IMR-90 (cell line): ENCODE measurements at regions not wholly inside any gene's neighbourhood (a gene's known extent, or its start where the extent isn't known, plus 50 kb on each side); places are given as distances from the start of the nearest gene placed in this dataset.

ENCODE experiments used
- ATAC-seq: fragments of 200-7000 bp; cut with Tn5 transposase; 2 replicates; pipeline ENCODE4 v1.9.1; 2020; ENCODE audit warnings: low read depth, mild to moderate bottlenecking, moderate library complexity
- BruUV-seq: library from RNA; stranded (reverse); fragments of 400-500 nt; replicated peaks from 2 replicates; lab custom pipeline; 2021; lab: Mats Ljungman, UMichigan
- CTCF ChIA-PET: fragments of 300-600 bp; formaldehyde crosslinking; extraction: SDS; loops from one replicate; lab custom pipeline; 2021; ENCODE audit warnings: antibody characterized with exemption; lab: Yijun Ruan, JAX
- POLR2A ChIA-PET: fragments of 300-600 bp; sonication (Branson Sonifier 250); formaldehyde crosslinking; loops from one replicate; lab custom pipeline; 2022; ENCODE audit warnings: antibody characterized with exemption; ENCODE audit not compliant: unreplicated experiment; lab: Charles Lee
- DNase-seq: peaks from one replicate; pipeline ENCODE4 v3.0.0; 2013
- H2AFZ ChIP-seq: replicated peaks from 2 replicates; pipeline ENCODE3; 2013; ENCODE audit warnings: low read length, mild to moderate bottlenecking; ENCODE audit not compliant: poor library complexity
- H2AK5ac ChIP-seq: 2 replicates; pipeline ENCODE4 v1.6.1; 2013; ENCODE audit warnings: low read depth, low read length, inconsistent platforms
- H2AK9ac ChIP-seq: replicated peaks from 2 replicates; pipeline ENCODE3; 2013; ENCODE audit warnings: mild to moderate bottlenecking, low read depth, low read length, moderate library complexity; ENCODE audit not compliant: poor library complexity
- H2BK120ac ChIP-seq: 2 replicates; pipeline ENCODE4 v1.6.1; 2013; ENCODE audit warnings: low read depth, low read length, inconsistent platforms
- H2BK15ac ChIP-seq: 3 replicates; pipeline ENCODE4 v1.6.1; 2013; ENCODE audit warnings: low read depth, low read length, inconsistent platforms
- H2BK20ac ChIP-seq: 2 replicates; pipeline ENCODE4 v1.6.1; 2013; ENCODE audit warnings: low read depth, mild to moderate bottlenecking, inconsistent platforms, low read length, moderate library complexity
- H2BK5ac ChIP-seq: 2 replicates; pipeline ENCODE4 v1.6.1; 2013; ENCODE audit warnings: mild to moderate bottlenecking, low read depth, low read length, inconsistent platforms; ENCODE audit not compliant: poor library complexity, severe bottlenecking
- H3K14ac ChIP-seq: replicated peaks from 2 replicates; pipeline ENCODE4 v1.6.1; 2013; ENCODE audit warnings: low read depth, low read length, inconsistent platforms
- H3K18ac ChIP-seq: 2 replicates; pipeline ENCODE4 v1.6.1; 2013; ENCODE audit warnings: low read depth, low read length, control low read depth
- H3K23ac ChIP-seq: 2 replicates; pipeline ENCODE4 v1.6.1; 2013; ENCODE audit warnings: low read depth, low read length, inconsistent platforms
- H3K27ac ChIP-seq: 2 replicates; pipeline ENCODE4 v1.5.1; 2013; ENCODE audit warnings: mild to moderate bottlenecking, control low read depth, low read length; ENCODE audit not compliant: insufficient read depth
- H3K27me3 ChIP-seq: 2 replicates; pipeline ENCODE4 v1.6.1; 2013; ENCODE audit warnings: low read length; ENCODE audit not compliant: control insufficient read depth, insufficient read depth
- H3K36me3 ChIP-seq: 2 replicates; pipeline ENCODE4 v1.6.1; 2013; ENCODE audit warnings: low read length, mixed read lengths; ENCODE audit not compliant: control insufficient read depth, insufficient read depth
- H3K4ac ChIP-seq: 2 replicates; pipeline ENCODE4 v1.6.1; 2013; ENCODE audit warnings: low read depth, low read length, inconsistent platforms
- H3K4me1 ChIP-seq: 2 replicates; pipeline ENCODE4 v1.6.1; 2013; ENCODE audit warnings: low read length, mixed read lengths; ENCODE audit not compliant: control insufficient read depth, insufficient read depth
- H3K4me2 ChIP-seq: 2 replicates; pipeline ENCODE4 v1.6.1; 2013; ENCODE audit warnings: low read depth, mild to moderate bottlenecking, control low read depth, low read length, moderate library complexity
- H3K4me3 ChIP-seq: 2 replicates; pipeline ENCODE4 v1.5.1; 2013; ENCODE audit warnings: low read depth, mild to moderate bottlenecking, control low read depth, low read length, moderate library complexity; ENCODE audit not compliant: insufficient read depth
- H3K56ac ChIP-seq: 2 replicates; pipeline ENCODE4 v1.6.1; 2013; ENCODE audit warnings: low read length, inconsistent platforms; ENCODE audit not compliant: insufficient read depth; ENCODE audit errors: extremely low read depth
- H3K79me1 ChIP-seq, 2 experiments: 2 replicates each; pipeline ENCODE4 v1.6.1; 2013; ENCODE audit warnings: low read length in 2 of 2, inconsistent platforms in 1 of 2, low read depth in 1 of 2
- H3K9ac ChIP-seq: 2 replicates; pipeline ENCODE4 v1.6.1; 2013; ENCODE audit warnings: low read depth, low read length, control low read depth
- H3K9me1 ChIP-seq: 2 replicates; pipeline ENCODE4 v1.6.1; 2013; ENCODE audit warnings: low read length, inconsistent platforms; ENCODE audit not compliant: insufficient read depth
- H3K9me3 ChIP-seq: 2 replicates; pipeline ENCODE4 v1.6.1; 2013; ENCODE audit warnings: low read length; ENCODE audit not compliant: control insufficient read depth, insufficient read depth
- H4K20me1 ChIP-seq: 2 replicates; pipeline ENCODE4 v1.6.1; 2013; ENCODE audit warnings: low read length, inconsistent platforms; ENCODE audit not compliant: insufficient read depth
- H4K5ac ChIP-seq: 2 replicates; pipeline ENCODE4 v1.6.1; 2013; ENCODE audit warnings: mild to moderate bottlenecking, low read depth, low read length, control low read depth
- H4K8ac ChIP-seq, 2 experiments: 2 replicates each; pipeline ENCODE4 v1.6.1; 2013; ENCODE audit warnings: low read depth in 2 of 2, low read length in 2 of 2, control low read depth in 1 of 2, inconsistent platforms in 1 of 2
- H4K91ac ChIP-seq: 2 replicates; pipeline ENCODE4 v1.6.1; 2013; ENCODE audit warnings: low read depth, low read length, inconsistent platforms; ENCODE audit not compliant: insufficient read depth
- BHLHE40 ChIP-seq: fragments of 150-350 bp; IDR thresholded peaks from 2 replicates; pipeline ENCODE4 v1.6.1; 2016; ENCODE audit warnings: mild to moderate bottlenecking, low read depth, low read length
- CEBPB ChIP-seq: IDR thresholded peaks from 2 replicates; pipeline ENCODE4 v1.6.1; 2012; ENCODE audit warnings: low read depth, low read length, improper control_type of control experiment
- CHD1 ChIP-seq: IDR thresholded peaks from 2 replicates; pipeline ENCODE4 v1.6.1; 2012; ENCODE audit warnings: low read depth, low read length, improper control_type of control experiment
- MAFK ChIP-seq: IDR thresholded peaks from 2 replicates; pipeline ENCODE4 v1.6.1; 2012; ENCODE audit warnings: low read depth, low read length, improper control_type of control experiment
- MAZ ChIP-seq: IDR thresholded peaks from 2 replicates; pipeline ENCODE4 v1.6.1; 2012; ENCODE audit warnings: low read depth, mild to moderate bottlenecking, low read length, improper control_type of control experiment, moderate library complexity, borderline replicate concordance
- MXI1 ChIP-seq: IDR thresholded peaks from 2 replicates; pipeline ENCODE4 v1.6.1; 2012; ENCODE audit warnings: low read depth, mild to moderate bottlenecking, low read length, moderate library complexity, borderline replicate concordance
- NFE2L2 ChIP-seq: fragments of 150-350 bp; IDR thresholded peaks from 2 replicates; pipeline ENCODE4 v1.6.1; 2016; ENCODE audit warnings: low read depth, mild to moderate bottlenecking, low read length
- RCOR1 ChIP-seq: IDR thresholded peaks from 2 replicates; pipeline ENCODE4 v1.6.1; 2012; ENCODE audit warnings: mild to moderate bottlenecking, low read length, improper control_type of control experiment; ENCODE audit not compliant: insufficient replicate concordance
- RFX5 ChIP-seq: IDR thresholded peaks from 2 replicates; pipeline ENCODE4 v1.8.0; 2012; ENCODE audit warnings: low read depth, mild to moderate bottlenecking, low read length, moderate library complexity
- SMC3 ChIP-seq: fragments of 150-350 bp; IDR thresholded peaks from 2 replicates; pipeline ENCODE4 v1.6.1; 2016; ENCODE audit warnings: low read depth, mild to moderate bottlenecking, antibody characterized with exemption, low read length, moderate library complexity
- WGBS, 2 experiments: methylation state at CpG; one replicate each; pipeline versions ENCODE4 v1.1.5 to v1.1.7; 2013; ENCODE audit warnings: missing lambda C conversion rate in 2 of 2; ENCODE audit not compliant: insufficient read length in 1 of 2; ENCODE audit errors: extremely low coverage in 2 of 2; 5-methylcytosine and 5-hydroxymethylcytosine counted together
- dilution Hi-C: fragments of 300-500 bp; cut with HindIII; formaldehyde crosslinking; loops from one replicate; pipeline ENCODE4 v1.14.3; 2018; ENCODE audit warnings: low sequenced_read_pairs; ENCODE audit not compliant: unreplicated experiment
- in situ Hi-C: fragments of 300-500 bp; cut with MboI; formaldehyde crosslinking; loops from 3 replicates; pipeline ENCODE4 v1.14.3; 2019; ENCODE audit warnings: low sequenced_read_pairs, inconsistent platforms, mixed read lengths
- intact Hi-C: fragments of 100-400 bp; cut with micrococcal nuclease; formaldehyde crosslinking; loops from 2 replicates; pipeline ENCODE4 v1.10.0; 2022
- TF ChIP-seq, protein P1 (sequence below): fragments of 150-350 bp; IDR thresholded peaks from 2 replicates; pipeline ENCODE4 v1.6.1; 2017; ENCODE audit warnings: mild to moderate bottlenecking, antibody characterized with exemption, low read length, low read depth
- TF ChIP-seq, protein P2 (sequence below): conservative IDR thresholded peaks from 2 replicates; pipeline ENCODE4 v1.5.1; 2012; ENCODE audit warnings: mild to moderate bottlenecking, low read depth, low read length, improper control_type of control experiment
- TF ChIP-seq, protein P3 (sequence below): fragments of 150-350 bp; IDR thresholded peaks from 2 replicates; pipeline ENCODE4 v1.6.1; 2016; ENCODE audit warnings: low read depth, mild to moderate bottlenecking, low read length, moderate library complexity, borderline replicate concordance

- dilution Hi-C loops = no loop called here
- H3K4ac ChIP-seq = no peak overlapping the region
- no peak overlapping the region for H3K14ac ChIP-seq
- peaks cover 4% of the 10 kb centered on the region; the same call in 1 of the 2 replicates for H3K4me1 ChIP-seq
- H3K9me3 ChIP-seq = no peaks in the 10 kb centered on the region
- no peak overlapping the region for H3K4me2 ChIP-seq
- intact Hi-C loops = no loop called here
- no peak overlapping the region for H2BK120ac ChIP-seq
- CTCF ChIA-PET = no interaction called here
- H3K9me1 ChIP-seq = no peaks in the 10 kb centered on the region
- no peak overlapping the region for H2BK20ac ChIP-seq
- no peak overlapping the region for H2AK9ac ChIP-seq
- H3K18ac ChIP-seq = no peak overlapping the region
- H3K9ac ChIP-seq = no peak overlapping the region
- H2BK15ac ChIP-seq = no peak overlapping the region
- H4K8ac ChIP-seq = no peak overlapping the region
- ATAC-seq (no peak), DNase-seq (peak; percentile 21)
- no peak overlapping the region for H2AFZ ChIP-seq
- H3K36me3 ChIP-seq = no peaks in the 10 kb centered on the region
- BruUV-seq = no TSS peak
- no peak overlapping the region for H3K56ac ChIP-seq
- no peak overlapping the region for H3K23ac ChIP-seq
- POLR2A ChIA-PET = no interaction called here
- TF ChIP-seq, protein P1, sequence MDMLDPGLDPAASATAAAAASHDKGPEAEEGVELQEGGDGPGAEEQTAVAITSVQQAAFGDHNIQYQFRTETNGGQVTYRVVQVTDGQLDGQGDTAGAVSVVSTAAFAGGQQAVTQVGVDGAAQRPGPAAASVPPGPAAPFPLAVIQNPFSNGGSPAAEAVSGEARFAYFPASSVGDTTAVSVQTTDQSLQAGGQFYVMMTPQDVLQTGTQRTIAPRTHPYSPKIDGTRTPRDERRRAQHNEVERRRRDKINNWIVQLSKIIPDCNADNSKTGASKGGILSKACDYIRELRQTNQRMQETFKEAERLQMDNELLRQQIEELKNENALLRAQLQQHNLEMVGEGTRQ = no peak
- TF ChIP-seq, protein P2, sequence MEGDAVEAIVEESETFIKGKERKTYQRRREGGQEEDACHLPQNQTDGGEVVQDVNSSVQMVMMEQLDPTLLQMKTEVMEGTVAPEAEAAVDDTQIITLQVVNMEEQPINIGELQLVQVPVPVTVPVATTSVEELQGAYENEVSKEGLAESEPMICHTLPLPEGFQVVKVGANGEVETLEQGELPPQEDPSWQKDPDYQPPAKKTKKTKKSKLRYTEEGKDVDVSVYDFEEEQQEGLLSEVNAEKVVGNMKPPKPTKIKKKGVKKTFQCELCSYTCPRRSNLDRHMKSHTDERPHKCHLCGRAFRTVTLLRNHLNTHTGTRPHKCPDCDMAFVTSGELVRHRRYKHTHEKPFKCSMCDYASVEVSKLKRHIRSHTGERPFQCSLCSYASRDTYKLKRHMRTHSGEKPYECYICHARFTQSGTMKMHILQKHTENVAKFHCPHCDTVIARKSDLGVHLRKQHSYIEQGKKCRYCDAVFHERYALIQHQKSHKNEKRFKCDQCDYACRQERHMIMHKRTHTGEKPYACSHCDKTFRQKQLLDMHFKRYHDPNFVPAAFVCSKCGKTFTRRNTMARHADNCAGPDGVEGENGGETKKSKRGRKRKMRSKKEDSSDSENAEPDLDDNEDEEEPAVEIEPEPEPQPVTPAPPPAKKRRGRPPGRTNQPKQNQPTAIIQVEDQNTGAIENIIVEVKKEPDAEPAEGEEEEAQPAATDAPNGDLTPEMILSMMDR = no peak
- TF ChIP-seq BHLHE40 = no peak
- TF ChIP-seq, protein P3, sequence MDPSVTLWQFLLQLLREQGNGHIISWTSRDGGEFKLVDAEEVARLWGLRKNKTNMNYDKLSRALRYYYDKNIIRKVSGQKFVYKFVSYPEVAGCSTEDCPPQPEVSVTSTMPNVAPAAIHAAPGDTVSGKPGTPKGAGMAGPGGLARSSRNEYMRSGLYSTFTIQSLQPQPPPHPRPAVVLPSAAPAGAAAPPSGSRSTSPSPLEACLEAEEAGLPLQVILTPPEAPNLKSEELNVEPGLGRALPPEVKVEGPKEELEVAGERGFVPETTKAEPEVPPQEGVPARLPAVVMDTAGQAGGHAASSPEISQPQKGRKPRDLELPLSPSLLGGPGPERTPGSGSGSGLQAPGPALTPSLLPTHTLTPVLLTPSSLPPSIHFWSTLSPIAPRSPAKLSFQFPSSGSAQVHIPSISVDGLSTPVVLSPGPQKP = no peak
- TF ChIP-seq NFE2L2 = no peak
- no peak for TF ChIP-seq MAZ
- no peak for TF ChIP-seq CEBPB
- TF ChIP-seq SMC3 = no peak
- TF ChIP-seq CHD1 = no peak
- TF ChIP-seq RFX5 = no peak
- TF ChIP-seq MAFK = no peak
- TF ChIP-seq MXI1 = no peak
- no peak for TF ChIP-seq RCOR1
- H3K27me3 ChIP-seq = peaks cover 2% of the 10 kb centered on the region; the same call in 1 of the 2 replicates
- no peaks in the 10 kb centered on the region for H4K20me1 ChIP-seq
- no peak overlapping the region for H3K27ac ChIP-seq
- H4K5ac ChIP-seq = no peak overlapping the region
- no peak overlapping the region for H3K4me3 ChIP-seq
- in situ Hi-C loops = no loop called here
- H4K91ac ChIP-seq = no peak overlapping the region
- no CpG with 5 or more reads among the region's 5 CpGs for WGBS, 2 experiments
- no peaks in the 10 kb centered on the region for H3K79me1 ChIP-seq
- H2AK5ac ChIP-seq = no peak overlapping the region
- H2BK5ac ChIP-seq = no peak overlapping the region
Observed at GRCh38 chr10:33483124-33483815, 148.8 kb upstream of the NRP1 start.
